ENCODE measurements at regions not wholly inside any gene's neighbourhood (a gene's known extent, or its start where the extent isn't known, plus 50 kb on each side); places are given as distances from the start of the nearest gene placed in this dataset.

GRCh38 chr2:102942107-102942506 lies 180.3 kb downstream of the TMEM182 start:
- no peak for TF ChIP-seq EZH2phosphoT487 (IDR thresholded peaks at IDR 0.05; ENCODE audit: insufficient read depth, low read depth)
- TF ChIP-seq EZH2 (IDR thresholded peaks at IDR 0.05; ENCODE audit: insufficient read depth, poor library complexity, severe bottlenecking) = no peak

Data from GM23248 (cell line).